ENCODE measurements at regions not wholly inside any gene's neighbourhood (a gene's known extent, or its start where the extent isn't known, plus 50 kb on each side); places are given as distances from the start of the nearest gene placed in this dataset.

- TF ChIP-seq POLR2AphosphoS5 (IDR thresholded peaks at IDR 0.05; ENCODE audit: low read depth, low read length), result no peak
- TF ChIP-seq POLR2A (IDR thresholded peaks at IDR 0.05; ENCODE audit: low read depth, low read length), result no peak
- no peak for TF ChIP-seq SPI1 (IDR thresholded peaks at IDR 0.05; ENCODE audit: low read depth, low read length)
Measured at GRCh38 chr1:218945050-218945449, 228.6 kb upstream of the LYPLAL1 start.
